Panc1 (cell line): ENCODE measurements at regions not wholly inside any gene's neighbourhood (a gene's known extent, or its start where the extent isn't known, plus 50 kb on each side); places are given as distances from the start of the nearest gene placed in this dataset.
"Not testable (repeated sequence)": the region's sequence is repeated elsewhere in the genome, so short reads cannot be mapped to it uniquely, and the experiment has no call there.

Experiments
- ATAC-seq: fragments of 200-7000 bp; cut with Tn5 transposase; 2 replicates; pipeline ENCODE4 v1.9.1; 2020; ENCODE audit warnings: mild to moderate bottlenecking, moderate library complexity
- BruUV-seq: library from RNA; stranded (reverse); fragments of 400-500 nt; replicated peaks from 2 replicates; lab custom pipeline; 2021; lab: Mats Ljungman, UMichigan
- CTCF ChIA-PET: fragments of 300-600 bp; sonication (Branson Sonifier 250); formaldehyde crosslinking; loops from one replicate; lab custom pipeline; 2022; ENCODE audit warnings: antibody characterized with exemption; lab: Charles Lee
- POLR2A ChIA-PET: fragments of 300-600 bp; sonication (Branson Sonifier 250); formaldehyde crosslinking; loops from one replicate; lab custom pipeline; 2022; ENCODE audit warnings: antibody characterized with exemption; lab: Charles Lee
- DNase-seq: peaks from one replicate; pipeline ENCODE4 v3.0.0-alpha.2; 2010; ENCODE audit warnings: low read depth, low spot score
- H3K27ac ChIP-seq: 2 replicates; pipeline ENCODE4 v1.5.1; 2011; ENCODE audit warnings: mild to moderate bottlenecking, low read length, inconsistent platforms
- H3K27me3 ChIP-seq: fragments of 200-500 bp; sonication (Bioruptor generic); 2 replicates; pipeline ENCODE4 v1.6.0; 2014; ENCODE audit warnings: low read length, inconsistent platforms; ENCODE audit not compliant: control insufficient read depth, insufficient read depth
- H3K36me3 ChIP-seq: fragments of 200-500 bp; sonication (Bioruptor generic); 2 replicates; pipeline ENCODE4 v1.5.1; 2014; ENCODE audit warnings: inconsistent platforms, mild to moderate bottlenecking, low read length, moderate library complexity; ENCODE audit not compliant: control insufficient read depth, insufficient read depth
- H3K4me1 ChIP-seq: 2 replicates; pipeline ENCODE4 v1.5.1; 2011; ENCODE audit warnings: inconsistent platforms, mild to moderate bottlenecking, low read length, moderate library complexity; ENCODE audit not compliant: control insufficient read depth, insufficient read depth
- H3K4me3 ChIP-seq, 2 experiments: 2 replicates each; pipeline ENCODE4 v1.5.1; 2011 to 2012; ENCODE audit warnings: low read depth in 2 of 2, low read length in 2 of 2, mild to moderate bottlenecking in 2 of 2, inconsistent platforms in 1 of 2, moderate library complexity in 1 of 2
- H3K9me3 ChIP-seq: fragments of 200-500 bp; sonication (Bioruptor generic); 2 replicates; pipeline ENCODE4 v1.5.1; 2014; ENCODE audit warnings: low read depth, mild to moderate bottlenecking, inconsistent platforms, low read length, moderate library complexity; ENCODE audit not compliant: control insufficient read depth, insufficient read depth
- POLR2AphosphoS5 ChIP-seq: IDR thresholded peaks from 2 replicates; pipeline ENCODE4 v1.6.1; 2012; ENCODE audit warnings: mild to moderate bottlenecking, low read depth, low read length, moderate library complexity
- REST ChIP-seq, 2 experiments: IDR thresholded peaks; 2 replicates each; pipeline ENCODE4 v1.6.1; 2011 to 2012; ENCODE audit warnings: low read depth in 2 of 2, control low read depth in 1 of 2, low read length in 1 of 2, mild to moderate bottlenecking in 1 of 2, moderate library complexity in 1 of 2; ENCODE audit not compliant: insufficient read depth in 1 of 2
- SIN3A ChIP-seq: IDR thresholded peaks from 2 replicates; pipeline ENCODE4 v1.6.1; 2012; ENCODE audit warnings: low read depth, mild to moderate bottlenecking, low read length, moderate library complexity, borderline replicate concordance; ENCODE audit not compliant: insufficient read depth
- TCF7L2 ChIP-seq: IDR thresholded peaks from 2 replicates; pipeline ENCODE4 v1.6.1; 2011; ENCODE audit warnings: mild to moderate bottlenecking, low read depth, low read length, inconsistent platforms
- in situ Hi-C: cut with HindIII; loops from 2 replicates; pipeline ENCODE4 v1.10.0; 2016; ENCODE audit warnings: low sequenced_read_pairs, low pct_unique_long_range_greater_than_20kb
- intact Hi-C: fragments of 100-400 bp; cut with micrococcal nuclease; formaldehyde crosslinking; loops from one replicate; pipeline ENCODE4 v1.10.0; 2022; ENCODE audit not compliant: unreplicated experiment
- TF ChIP-seq, protein P1 (sequence below): fragments of 450-650 bp; IDR thresholded peaks from 2 replicates; pipeline ENCODE4 v1.5.1; 2017; ENCODE audit warnings: mild to moderate bottlenecking

- DNase-seq: no peak
These were observed 94.3 kb upstream of the STK32A start for GRCh38 chr5:147140558-147140957.

DNA sequence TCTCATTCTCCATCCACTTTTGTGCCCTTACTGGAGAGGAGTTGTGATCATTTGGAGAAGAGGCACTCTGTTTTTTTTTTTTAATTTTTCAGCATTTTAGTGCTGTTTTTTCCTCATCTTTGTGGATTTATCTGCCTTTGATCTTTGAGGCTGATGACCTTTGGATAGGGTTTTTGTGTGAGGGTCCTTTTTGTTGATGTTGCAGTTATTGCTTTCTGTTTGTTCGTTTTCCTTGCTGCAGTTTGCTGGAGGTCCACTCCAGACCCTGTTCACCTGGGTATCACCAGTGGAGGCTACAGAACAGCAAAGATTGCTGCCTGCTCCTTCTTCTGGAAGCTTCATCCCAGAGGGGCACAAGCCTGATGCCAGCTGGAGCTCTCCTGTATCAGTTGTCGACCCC lies 93.2 kb upstream of the STK32A start:
- H3K9me3 ChIP-seq, BruUV-seq, intact Hi-C loops, H3K4me1 ChIP-seq, H3K36me3 ChIP-seq, H3K4me3 ChIP-seq, CTCF ChIA-PET, H3K27me3 ChIP-seq, ATAC-seq, POLR2A ChIA-PET, DNase-seq, H3K27ac ChIP-seq, in situ Hi-C loops: not testable (repeated sequence)

More at GRCh38 chr5:147140558-147140957, 94.3 kb upstream of the STK32A start:
- intact Hi-C loops (no loop called here), in situ Hi-C loops (no loop called here)
- POLR2A ChIA-PET: no interaction called here
- Histone ChIP-seq H3K36me3 (no peaks in the 10 kb centered on the region), H3K4me1 (no peaks in the 10 kb centered on the region), H3K9me3 (no peaks in the 10 kb centered on the region; the same call in 1 of the 2 replicates), H3K4me3 (no peak overlapping the region), H3K27me3 (no peaks in the 10 kb centered on the region), H3K27ac (no peak overlapping the region)
- CTCF ChIA-PET: no interaction called here
- TF ChIP-seq POLR2AphosphoS5 (no peak), REST (IDR thresholded peaks at IDR 0.05; ENCODE audit: insufficient read depth in 1 of 2, low read depth in 2 of 2, low read length in 1 of 2) (no peak), TCF7L2 (no peak), SIN3A (no peak)
- TF ChIP-seq, protein P1, sequence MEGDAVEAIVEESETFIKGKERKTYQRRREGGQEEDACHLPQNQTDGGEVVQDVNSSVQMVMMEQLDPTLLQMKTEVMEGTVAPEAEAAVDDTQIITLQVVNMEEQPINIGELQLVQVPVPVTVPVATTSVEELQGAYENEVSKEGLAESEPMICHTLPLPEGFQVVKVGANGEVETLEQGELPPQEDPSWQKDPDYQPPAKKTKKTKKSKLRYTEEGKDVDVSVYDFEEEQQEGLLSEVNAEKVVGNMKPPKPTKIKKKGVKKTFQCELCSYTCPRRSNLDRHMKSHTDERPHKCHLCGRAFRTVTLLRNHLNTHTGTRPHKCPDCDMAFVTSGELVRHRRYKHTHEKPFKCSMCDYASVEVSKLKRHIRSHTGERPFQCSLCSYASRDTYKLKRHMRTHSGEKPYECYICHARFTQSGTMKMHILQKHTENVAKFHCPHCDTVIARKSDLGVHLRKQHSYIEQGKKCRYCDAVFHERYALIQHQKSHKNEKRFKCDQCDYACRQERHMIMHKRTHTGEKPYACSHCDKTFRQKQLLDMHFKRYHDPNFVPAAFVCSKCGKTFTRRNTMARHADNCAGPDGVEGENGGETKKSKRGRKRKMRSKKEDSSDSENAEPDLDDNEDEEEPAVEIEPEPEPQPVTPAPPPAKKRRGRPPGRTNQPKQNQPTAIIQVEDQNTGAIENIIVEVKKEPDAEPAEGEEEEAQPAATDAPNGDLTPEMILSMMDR: no peak
- ATAC-seq: no peak
- no TSS peak for BruUV-seq

GRCh38 chr5:147143215-147143614 lies 91.6 kb upstream of the STK32A start:
- Histone ChIP-seq H3K27me3 (no peaks in the 10 kb centered on the region), H3K4me3 (no peak overlapping the region), H3K27ac (no peak overlapping the region), H3K4me1 (no peaks in the 10 kb centered on the region), H3K9me3 (no peaks in the 10 kb centered on the region; the same call in 1 of the 2 replicates), H3K36me3 (no peaks in the 10 kb centered on the region)
- DNase-seq (no peak), ATAC-seq (no peak)
- intact Hi-C loops: no loop called here
- POLR2A ChIA-PET: no interaction called here
- no TSS peak for BruUV-seq
- in situ Hi-C loops: no loop called here
- CTCF ChIA-PET: no interaction called here
- no peak for TF ChIP-seq TCF7L2
- TF ChIP-seq, protein P1: no peak
- TF ChIP-seq SIN3A: no peak
- TF ChIP-seq POLR2AphosphoS5: no peak
- no peak for TF ChIP-seq REST (IDR thresholded peaks at IDR 0.05; ENCODE audit: insufficient read depth in 1 of 2, low read depth in 2 of 2, low read length in 1 of 2)
